Colonic mucosa (tissue), 4 donors: ENCODE measurements at regions not wholly inside any gene's neighbourhood (a gene's known extent, or its start where the extent isn't known, plus 50 kb on each side); places are given as distances from the start of the nearest gene placed in this dataset.

Experiments used
- DNase-seq: peaks from one replicate; pipeline ENCODE4 v3.0.0-alpha.2; 2020
- H3K27ac ChIP-seq: fragments of 200-600 bp; one replicate; pipeline ENCODE4 v1.8.0; 2021
- H3K27me3 ChIP-seq: fragments of 200-600 bp; one replicate; pipeline ENCODE4 v1.8.0; 2021
- H3K36me3 ChIP-seq: fragments of 200-600 bp; one replicate; pipeline ENCODE4 v1.8.0; 2021
- H3K4me1 ChIP-seq: fragments of 200-600 bp; one replicate; pipeline ENCODE4 v1.8.0; 2021; ENCODE audit warnings: mild to moderate bottlenecking
- H3K4me3 ChIP-seq: fragments of 200-600 bp; one replicate; pipeline ENCODE4 v1.8.0; 2021
- H3K9ac ChIP-seq, 2 donors: one replicate each; pipeline ENCODE4 v1.7.0; 2013; ENCODE audit warnings: control low read depth in 2 of 2, low read depth in 2 of 2, low read length in 2 of 2
- H3K9me3 ChIP-seq: fragments of 200-600 bp; one replicate; pipeline ENCODE4 v1.8.0; 2021
- CTCF ChIP-seq: fragments of 200-600 bp; IDR thresholded peaks from one replicate; pipeline ENCODE4 v1.8.0; 2022; ENCODE audit warnings: antibody characterized with exemption, mild to moderate bottlenecking
- intact Hi-C: fragments of 100-400 bp; cut with DNase I; formaldehyde crosslinking; loops from one replicate; pipeline ENCODE4 v1.14.1; 2022
- donor health status: healthy.
- donor health status: DM: no; HTN: no; CAD: no.
- donor health status: DM: no; HTN: no; CAD: no.

GRCh38 chr6:130565696-130566095 lies 199.9 kb downstream of the TMEM200A start:
- intact Hi-C loops: no loop called here
- TF ChIP-seq CTCF: no peak

GRCh38 chr6:130574146-130574545 lies 208.3 kb downstream of the TMEM200A start:
- intact Hi-C loops: no loop called here
- no peak overlapping the region for H3K9ac ChIP-seq
- no peak for TF ChIP-seq CTCF
- H3K27ac ChIP-seq: no peak overlapping the region
- no peaks in the 10 kb centered on the region for H3K36me3 ChIP-seq
- H3K4me3 ChIP-seq: no peak overlapping the region
- no peaks in the 10 kb centered on the region for H3K9me3 ChIP-seq
- H3K4me1 ChIP-seq: no peaks in the 10 kb centered on the region
- no peak for DNase-seq
- H3K27me3 ChIP-seq: no peaks in the 10 kb centered on the region

More at GRCh38 chr6:130565696-130566095, 199.9 kb downstream of the TMEM200A start:
- no peaks in the 10 kb centered on the region for H3K4me1 ChIP-seq
- no peaks in the 10 kb centered on the region for H3K27me3 ChIP-seq
- H3K36me3 ChIP-seq: no peaks in the 10 kb centered on the region
- H3K9me3 ChIP-seq: no peaks in the 10 kb centered on the region
- no peak overlapping the region for H3K27ac ChIP-seq
- no peak overlapping the region for H3K9ac ChIP-seq
- no peak overlapping the region for H3K4me3 ChIP-seq
- no peak for DNase-seq

GRCh38 chr6:130575557-130575956 lies 209.7 kb downstream of the TMEM200A start:
- Histone ChIP-seq H3K9me3 (no peaks in the 10 kb centered on the region), H3K4me3 (no peak overlapping the region), H3K9ac (no peak overlapping the region), H3K4me1 (no peaks in the 10 kb centered on the region), H3K27me3 (no peaks in the 10 kb centered on the region), H3K27ac (no peak overlapping the region), H3K36me3 (no peaks in the 10 kb centered on the region)
- intact Hi-C loops: no loop called here
- TF ChIP-seq CTCF: no peak
- DNase-seq: no peak

GRCh38 chr6:130575971-130576370 lies 210.2 kb downstream of the TMEM200A start:
- DNase-seq: peak; percentile 18
- H3K4me3 ChIP-seq: no peak overlapping the region
- H3K9ac ChIP-seq: no peak overlapping the region
- intact Hi-C loops: no loop called here
- H3K4me1 ChIP-seq: no peaks in the 10 kb centered on the region
- no peak overlapping the region for H3K27ac ChIP-seq
- H3K9me3 ChIP-seq: no peaks in the 10 kb centered on the region
- H3K27me3 ChIP-seq: no peaks in the 10 kb centered on the region
- no peak for TF ChIP-seq CTCF
- no peaks in the 10 kb centered on the region for H3K36me3 ChIP-seq

GRCh38 chr6:130577178-130577919 lies 211.5 kb downstream of the TMEM200A start:
- Histone ChIP-seq H3K4me1 (no peaks in the 10 kb centered on the region), H3K36me3 (no peaks in the 10 kb centered on the region), H3K4me3 (no peak overlapping the region), H3K27ac (no peak overlapping the region), H3K9ac (no peak overlapping the region), H3K9me3 (no peaks in the 10 kb centered on the region), H3K27me3 (no peaks in the 10 kb centered on the region)
- TF ChIP-seq CTCF: no peak
- intact Hi-C loops: no loop called here
- no peak for DNase-seq
